Inflammatory macrophage treated with lipopolysaccharide for 4 hours (primary cell): ENCODE measurements at regions not wholly inside any gene's neighbourhood (a gene's known extent, or its start where the extent isn't known, plus 50 kb on each side); places are given as distances from the start of the nearest gene placed in this dataset.

ENCODE experiments used
- DNase-seq: peaks from one replicate; pipeline ENCODE4 v3.0.0-alpha.2; 2020

GRCh38 chr12:131346555-131347344 is 364.1 kb upstream of the SFSWAP start:
- no peak for DNase-seq

GRCh38 chr12:131347345-131347714 is 363.6 kb upstream of the SFSWAP start:
- DNase-seq, result no peak

DNA sequence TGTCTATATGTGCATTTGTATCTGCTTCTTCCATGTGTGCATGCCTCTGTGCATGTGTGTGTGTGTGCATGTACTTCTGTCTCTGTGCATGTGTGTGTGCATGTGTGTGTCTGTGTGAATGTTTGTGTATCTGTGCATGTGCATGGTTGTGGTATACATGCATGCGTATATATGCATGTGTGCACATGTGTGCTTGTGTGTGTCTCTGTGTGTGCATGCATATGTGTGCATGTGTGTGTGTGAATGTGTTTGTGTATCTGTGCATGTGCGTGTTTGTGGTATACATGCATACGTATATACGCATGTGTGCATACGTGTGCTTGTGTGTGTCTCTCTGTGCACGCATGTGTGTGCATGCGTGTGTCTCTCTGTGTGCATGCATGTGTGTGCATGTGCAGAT is 363.2 kb upstream of the SFSWAP start:
- DNase-seq, result no peak

DNA sequence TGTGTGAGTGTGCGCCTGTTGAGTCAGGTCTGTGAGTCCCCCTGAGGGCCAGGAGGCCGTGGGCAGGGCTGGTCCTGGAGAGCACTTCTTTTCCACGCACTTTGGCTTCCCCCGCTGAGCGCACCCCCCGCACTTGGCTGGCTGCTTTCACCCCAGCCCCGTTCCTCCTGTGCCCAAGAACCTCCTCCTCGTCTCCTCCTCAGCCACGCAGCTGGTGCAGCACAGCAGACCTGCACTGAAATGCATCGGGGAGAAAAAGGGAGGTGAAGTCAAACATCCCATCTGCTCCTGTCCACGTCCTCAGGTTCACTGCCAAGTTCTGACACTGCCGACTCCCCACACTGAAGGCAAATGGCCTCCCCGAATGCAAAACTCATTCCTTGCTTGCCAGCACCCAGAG is 362.7 kb upstream of the SFSWAP start:
- no peak for DNase-seq

- no peak for DNase-seq
These were observed 362.2 kb upstream of the SFSWAP start for GRCh38 chr12:131348646-131349045.

DNA sequence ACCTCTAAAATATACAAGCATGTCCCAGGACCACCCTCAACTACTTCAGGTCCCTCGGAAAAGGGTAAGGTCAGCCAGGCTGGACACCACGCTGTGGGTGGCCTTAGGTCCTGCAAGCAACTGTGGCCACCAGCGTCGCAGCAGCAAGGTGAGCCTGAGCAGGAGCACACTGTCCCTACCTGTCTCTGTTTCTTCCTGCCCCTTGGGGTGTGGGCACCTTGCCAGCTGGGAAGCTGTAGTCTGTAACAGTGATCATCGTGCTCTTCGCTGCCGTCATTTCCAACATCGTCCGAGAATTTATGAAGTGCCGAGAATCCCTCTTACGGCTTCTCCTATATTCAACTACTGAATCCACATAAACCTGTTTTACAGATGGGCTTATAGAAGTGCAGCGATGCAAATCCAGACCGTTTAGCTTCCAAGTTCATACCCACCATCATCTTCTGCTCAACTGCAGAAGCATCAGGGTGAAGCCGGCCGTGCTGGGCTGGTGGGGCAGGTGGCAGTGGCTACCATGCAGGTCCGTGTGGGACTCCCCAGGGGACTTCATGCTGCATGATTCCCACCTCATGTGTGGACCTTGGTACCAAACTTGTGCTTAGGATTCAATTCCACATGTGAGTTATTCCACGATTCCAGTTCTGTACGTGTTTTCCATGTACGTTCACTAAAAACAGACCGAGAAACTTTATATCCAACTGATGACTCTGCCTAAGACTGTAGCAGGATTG is 361.3 kb upstream of the SFSWAP start:
- DNase-seq, result no peak

DNA sequence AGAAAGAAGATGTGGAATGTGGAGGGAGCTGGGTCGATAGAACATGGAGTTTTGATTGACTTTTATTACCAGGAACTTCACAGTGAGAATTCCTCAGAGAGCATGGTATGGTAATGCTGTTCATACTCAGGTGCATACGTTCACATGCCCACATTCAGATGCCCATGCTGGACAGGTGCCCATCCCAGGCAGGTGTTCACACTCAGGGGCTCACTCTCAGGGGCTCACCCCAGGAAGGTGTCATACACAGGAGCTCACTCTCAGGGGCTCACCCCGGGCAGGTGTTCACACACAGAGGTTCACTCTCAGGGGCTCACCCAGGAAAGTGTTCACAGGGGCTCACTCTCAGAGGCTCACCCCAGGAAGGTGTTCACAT is 360.0 kb upstream of the SFSWAP start:
- DNase-seq, result no peak

DNA sequence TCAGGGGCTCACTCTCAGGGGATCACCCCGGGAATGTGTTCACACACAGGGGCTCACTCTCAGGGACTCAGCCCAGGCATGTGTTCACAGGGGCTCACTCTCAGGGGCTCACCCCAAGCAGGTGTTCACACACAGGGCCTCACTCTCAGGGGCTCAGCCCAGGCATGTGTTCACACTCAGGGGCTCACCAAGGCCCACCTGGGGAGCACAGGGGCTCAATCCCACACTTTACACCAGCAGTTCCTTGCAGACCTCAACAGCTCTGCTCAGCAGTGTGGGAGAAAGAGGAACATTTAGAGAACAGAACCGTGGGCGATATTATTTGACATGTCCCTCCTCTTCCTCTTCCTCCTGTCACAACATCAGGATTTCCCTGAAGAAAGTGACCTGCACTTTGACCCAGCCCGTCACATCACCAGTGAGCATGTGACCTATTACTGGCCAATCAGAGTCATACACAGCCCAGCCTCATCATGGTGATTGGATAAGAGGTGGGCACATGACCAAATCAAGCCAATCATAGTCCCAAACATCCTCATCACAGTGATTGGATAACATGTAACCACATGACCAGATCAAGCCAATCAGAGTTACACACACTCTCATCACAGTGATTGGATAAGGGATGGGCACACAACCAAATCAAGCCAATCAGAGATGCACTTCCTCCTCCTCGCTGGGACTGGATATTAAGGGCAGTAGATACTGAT is 359.4 kb upstream of the SFSWAP start:
- DNase-seq, result peak; percentile 90

DNA sequence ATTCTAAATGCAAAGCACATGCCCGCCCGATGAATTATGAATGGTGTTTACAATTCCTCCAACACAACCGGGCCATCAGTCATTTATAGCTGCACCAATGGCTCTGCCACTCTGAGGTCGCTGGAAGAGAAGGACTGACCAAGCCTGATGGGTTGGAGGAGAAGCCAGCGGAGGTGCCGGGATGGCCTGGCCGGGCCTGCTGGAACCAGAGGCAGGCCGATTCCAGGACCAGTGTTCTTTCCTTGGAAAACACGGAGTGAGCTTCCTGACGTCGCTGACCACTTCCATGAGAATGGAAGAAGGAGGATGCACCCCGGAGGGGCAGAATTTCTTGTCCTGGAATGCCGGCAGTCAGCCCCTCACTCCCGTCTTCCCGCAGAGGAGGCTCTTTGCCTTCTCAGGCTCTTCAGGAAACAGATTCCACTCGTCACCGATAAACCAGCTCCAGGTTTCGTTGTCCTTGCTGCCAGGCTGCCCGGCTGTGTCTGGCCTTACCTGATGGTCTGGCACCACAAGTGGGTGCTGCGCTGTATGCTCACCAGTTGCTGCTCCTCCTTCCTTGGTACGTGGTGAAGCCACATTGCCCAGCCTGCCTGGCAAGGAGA is 358.5 kb upstream of the SFSWAP start:
- DNase-seq, result no peak

DNA sequence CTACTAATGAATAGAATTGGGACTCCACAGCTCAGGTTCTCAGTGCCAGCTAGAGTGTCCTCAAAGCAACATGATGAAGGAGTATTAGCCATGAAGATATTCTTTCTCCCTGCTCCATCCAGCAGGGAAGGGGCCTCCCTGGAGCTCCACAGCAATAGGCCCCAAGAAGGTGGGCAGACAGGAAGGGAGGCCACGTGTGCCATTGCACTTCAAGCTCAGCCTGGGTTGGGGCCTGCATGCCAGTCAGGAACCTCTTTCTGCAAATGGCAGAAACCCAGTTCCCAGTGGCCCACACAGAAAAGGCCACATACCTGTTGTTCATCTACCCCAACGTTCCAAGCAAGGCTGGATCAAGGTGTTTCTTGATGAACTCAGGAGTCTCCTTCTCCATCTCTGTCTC is 357.5 kb upstream of the SFSWAP start:
- DNase-seq, result no peak

GRCh38 chr12:131353826-131354225 is 357.1 kb upstream of the SFSWAP start:
- DNase-seq, result no peak

DNA sequence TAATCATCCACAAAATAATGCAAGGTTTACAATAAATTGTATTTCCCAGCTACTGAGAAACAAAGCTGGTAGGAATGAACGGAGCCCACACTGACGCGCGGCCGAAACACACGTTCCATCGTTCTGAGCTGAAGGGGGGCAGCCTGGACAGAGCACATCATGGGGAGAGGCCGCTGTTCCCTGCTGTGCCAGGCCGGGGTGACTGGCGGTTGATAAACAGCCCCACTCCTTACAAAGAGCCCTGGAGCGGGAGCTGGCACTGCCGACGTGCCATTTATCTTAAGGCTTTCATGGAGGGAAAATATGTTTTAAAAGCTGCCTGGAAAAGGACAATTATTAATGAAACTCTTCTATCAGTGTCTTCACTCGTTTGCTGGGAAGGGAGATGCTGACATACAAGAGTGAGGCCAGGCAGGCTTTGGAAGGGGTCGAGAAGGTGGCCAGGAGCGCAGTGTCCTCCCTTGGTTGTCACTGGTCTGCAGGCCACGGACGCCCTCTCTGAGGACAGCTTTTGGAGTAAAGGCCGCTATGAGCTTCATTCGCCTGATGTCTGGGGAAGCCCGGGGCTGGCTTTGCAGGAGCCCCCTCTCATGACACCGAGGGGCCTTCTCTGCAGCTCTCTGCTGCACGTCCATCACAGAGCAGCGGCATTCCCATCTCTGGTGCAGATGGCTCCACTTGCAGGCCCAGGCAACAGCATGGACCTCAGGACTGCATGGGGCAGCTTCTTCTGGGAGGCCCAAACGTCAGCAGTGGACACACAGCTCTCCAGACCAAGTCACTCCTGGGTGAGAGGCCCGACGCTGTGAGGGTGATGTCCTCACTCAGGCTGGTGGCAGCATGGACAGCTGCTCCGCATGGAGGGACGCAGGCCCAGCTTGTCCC is 355.3 kb upstream of the SFSWAP start:
- DNase-seq, result no peak

DNA sequence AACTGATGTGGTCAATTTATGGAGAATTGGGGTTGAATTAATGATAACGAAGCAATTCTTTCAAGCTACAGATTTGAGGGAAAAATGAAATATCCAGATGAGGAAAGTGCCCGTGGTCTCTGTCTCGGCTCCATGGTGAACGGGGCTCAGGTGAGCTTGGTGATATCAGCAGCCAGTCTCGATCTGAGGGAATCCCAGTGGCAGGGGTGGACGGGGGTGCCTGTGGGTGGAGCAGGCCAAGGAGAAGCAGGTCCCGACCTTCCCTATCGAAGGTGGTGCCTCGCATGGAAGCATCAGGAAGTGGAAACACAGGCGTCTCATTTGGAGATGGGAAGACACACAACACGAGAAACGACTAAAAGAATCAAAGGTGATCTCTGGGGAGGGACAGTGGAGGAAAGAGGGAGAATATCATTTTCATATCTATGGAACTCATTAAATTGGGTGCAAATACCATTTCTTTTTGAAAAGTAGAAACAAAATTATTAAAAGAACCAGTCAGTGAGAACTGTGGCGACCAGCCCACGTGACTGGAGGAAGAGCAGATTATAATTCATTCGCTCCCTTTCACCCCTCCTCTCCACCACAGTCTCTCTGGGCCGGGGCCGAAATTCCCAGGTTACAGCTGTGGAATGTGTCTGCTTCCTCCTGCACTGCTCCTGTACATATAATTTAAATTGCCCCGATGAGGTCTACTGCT is 354.3 kb upstream of the SFSWAP start:
- DNase-seq, result no peak

DNA sequence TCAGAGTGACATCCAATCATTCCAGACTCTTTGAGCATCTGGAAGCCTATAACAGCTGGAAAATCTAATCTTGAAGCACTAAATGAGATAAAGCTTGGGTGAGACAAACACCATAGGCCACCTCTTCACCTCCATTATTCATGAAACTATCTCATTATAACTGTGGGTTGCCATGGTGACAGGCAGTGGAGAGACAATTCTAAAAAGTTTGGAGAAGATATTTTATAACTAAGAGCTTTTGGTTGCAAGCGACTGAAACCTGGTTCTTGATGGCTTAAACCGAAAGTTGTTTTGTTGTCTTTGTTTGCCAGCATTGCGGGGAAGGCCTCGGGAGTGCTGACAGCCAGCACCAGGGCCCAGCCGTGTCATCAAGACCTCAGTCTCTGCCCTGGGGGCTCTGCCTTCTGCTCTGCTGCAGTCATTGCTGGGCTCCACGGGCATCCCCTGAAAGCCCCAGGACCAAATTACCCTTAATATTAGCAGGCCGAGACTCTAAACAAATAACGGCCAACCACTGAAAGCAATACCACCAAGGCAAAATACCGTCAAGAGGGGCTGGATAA is 353.6 kb upstream of the SFSWAP start:
- DNase-seq, result no peak

- DNase-seq, result no peak
These were observed 353.0 kb upstream of the SFSWAP start for GRCh38 chr12:131357920-131358319.

DNA sequence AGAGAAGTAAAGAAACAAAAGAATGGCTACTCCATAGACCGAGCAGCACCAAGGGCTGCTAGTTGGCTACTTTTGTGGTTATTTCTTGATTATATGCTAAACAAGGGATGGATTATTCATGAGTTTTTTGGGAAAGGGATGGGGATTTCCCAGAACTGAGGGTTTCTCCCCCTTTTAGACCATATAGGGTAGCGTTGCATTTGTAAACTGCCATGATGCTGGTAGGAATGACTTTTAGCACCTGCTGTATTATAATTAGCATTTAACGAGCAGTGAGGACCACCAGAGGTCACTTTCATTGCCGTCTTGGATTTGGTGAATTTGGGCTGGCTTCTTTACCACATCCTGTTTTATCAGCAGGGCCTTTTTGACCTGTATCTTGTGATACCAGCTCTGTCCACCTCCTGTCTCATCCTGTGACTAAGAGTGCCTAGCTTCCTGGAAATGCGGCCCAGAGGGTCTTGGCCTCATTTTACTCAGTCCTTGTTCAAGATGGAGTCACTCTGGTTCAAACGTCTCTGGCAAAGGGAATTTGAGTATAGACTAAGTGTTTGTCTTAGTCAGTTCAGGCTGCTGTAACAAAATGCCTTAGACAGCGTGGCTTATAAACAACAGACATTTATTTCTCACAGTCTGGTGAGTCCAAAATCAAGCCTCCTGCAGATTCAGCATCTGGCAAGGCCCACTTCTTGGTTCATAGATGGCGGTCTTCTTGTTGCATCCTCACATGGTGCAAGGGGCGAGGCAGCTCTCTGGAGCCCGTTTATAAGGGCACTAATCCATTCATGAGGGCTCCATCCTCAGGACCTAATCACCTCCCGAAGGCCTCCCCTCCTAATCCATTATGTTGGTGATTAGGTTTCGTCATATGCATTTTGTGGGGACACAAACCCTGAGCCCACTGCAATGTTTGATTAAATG is 348.3 kb upstream of the SFSWAP start:
- DNase-seq, result no peak

GRCh38 chr12:131363393-131363792 is 347.5 kb upstream of the SFSWAP start:
- no peak for DNase-seq

GRCh38 chr12:131363841-131364495 is 346.9 kb upstream of the SFSWAP start:
- no peak for DNase-seq

DNA sequence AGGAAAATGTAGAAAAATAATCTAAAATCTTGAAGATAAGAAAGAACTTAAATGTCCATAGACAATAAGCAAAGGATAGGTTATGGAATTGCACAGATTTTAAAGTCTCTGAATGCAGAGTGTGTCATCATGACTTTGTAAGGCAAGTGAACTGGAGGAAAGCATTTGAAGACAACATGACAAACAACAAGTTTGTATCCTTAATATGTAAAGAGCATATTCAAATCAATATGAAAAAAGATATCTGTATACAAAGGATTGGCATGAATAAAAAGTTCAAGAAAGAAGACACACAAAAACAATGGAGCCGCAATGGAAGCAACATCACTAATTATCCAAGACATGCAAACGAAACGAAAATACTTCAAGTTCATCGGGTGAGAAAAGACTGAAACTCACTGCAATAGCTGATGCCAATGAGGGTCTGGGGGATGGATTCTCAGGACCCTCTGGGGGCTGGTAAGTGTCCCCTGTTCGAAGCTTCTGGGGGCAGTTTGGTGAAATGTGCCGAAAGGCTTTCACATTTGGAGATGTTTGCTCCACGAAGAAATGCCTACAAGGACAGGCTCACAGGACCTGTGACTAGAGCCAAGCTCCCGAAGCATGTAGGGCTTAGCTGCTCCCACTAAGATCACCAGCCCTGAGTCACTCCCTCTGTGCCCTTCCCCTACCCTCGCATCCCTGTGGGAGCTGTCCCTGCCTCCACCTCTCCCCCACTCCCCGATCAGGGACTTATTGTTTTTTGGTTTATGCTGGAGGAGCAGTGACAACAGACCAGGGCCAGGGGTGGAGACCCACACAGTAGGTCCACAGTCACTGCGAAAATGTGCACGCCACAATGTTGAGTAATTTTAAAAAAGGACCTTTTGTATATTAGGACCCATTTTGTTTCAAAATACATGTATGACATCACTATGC is 345.7 kb upstream of the SFSWAP start:
- DNase-seq, result no peak
